NCI-H1105 treated with DMSO at 0.1 percent for 48 hours (cell line): ENCODE measurements at regions not wholly inside any gene's neighbourhood (a gene's known extent, or its start where the extent isn't known, plus 50 kb on each side); places are given as distances from the start of the nearest gene placed in this dataset.

Experiments
- DNase-seq: peaks from one replicate; lab custom pipeline; 2025; lab: John Stamatoyannopoulos, UW

DNA sequence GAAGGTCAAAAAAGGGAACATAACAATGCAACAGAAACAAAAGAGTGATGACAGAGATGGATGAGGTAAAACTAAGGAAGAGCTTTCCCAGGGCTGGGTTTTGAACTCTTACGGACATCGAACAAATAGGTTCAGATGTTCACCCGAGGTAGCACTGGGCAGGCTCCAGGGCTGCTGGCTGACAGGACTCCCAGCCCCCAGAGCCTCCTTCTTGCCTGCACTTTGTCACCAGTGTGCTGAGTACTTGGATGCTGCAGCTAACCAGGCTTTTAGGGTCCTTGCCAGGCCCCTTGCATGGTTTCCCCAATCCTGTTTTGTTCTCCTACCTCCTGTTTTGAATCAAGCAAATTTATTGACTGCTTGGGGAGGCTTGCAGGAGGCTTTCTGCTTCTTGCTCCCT lies 322.9 kb downstream of the DYSF start:
- DNase-seq: no peak

DNA sequence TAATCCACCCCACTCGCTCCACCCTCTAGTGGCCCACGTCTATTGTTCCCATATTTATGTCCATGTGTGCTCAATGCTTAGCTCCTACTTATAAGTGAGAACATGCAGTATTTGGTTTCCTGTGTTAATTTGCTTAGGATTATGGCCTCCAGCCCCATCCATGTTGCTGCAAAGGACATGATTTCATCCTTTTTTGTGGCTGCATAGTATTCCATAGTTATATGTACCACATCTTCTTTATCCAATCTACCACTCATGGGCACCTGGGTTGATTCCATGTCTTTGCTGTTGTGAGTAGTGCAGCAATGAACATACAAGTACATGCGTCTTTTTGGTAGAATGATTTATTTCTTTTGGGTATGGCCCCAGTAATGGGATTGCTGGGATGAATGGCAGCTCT lies 319.9 kb downstream of the DYSF start:
- no peak for DNase-seq

DNA sequence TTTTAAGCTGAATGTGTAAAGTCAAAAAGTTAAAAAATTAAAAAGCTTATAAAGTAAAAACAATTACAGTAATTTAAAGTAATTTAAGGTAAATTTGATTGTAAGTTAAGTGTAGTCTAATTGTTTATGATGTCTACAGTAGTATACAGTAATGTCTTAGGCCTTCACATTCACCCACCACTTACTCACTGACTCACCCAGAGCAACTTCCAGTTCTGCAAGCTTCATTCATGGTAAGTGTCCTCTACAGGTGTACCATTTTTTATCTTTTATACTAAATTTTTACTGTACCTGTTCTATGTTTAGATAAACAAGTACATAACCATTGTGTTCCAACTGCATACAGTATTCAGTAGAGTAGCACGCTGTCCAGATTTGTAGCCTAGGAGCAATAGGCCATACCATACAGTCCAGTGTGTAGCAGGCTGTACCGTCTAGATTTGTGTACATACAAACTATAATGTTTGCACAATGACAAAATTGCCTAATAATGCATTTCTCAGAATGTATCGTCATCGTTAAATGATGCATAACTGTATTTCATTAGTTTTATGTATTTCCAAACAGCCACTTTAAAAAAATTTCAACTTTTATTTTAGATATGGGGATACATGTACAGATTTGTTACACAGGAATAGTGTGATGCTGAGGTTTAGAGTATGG lies 319.3 kb downstream of the DYSF start:
- no peak for DNase-seq

DNA sequence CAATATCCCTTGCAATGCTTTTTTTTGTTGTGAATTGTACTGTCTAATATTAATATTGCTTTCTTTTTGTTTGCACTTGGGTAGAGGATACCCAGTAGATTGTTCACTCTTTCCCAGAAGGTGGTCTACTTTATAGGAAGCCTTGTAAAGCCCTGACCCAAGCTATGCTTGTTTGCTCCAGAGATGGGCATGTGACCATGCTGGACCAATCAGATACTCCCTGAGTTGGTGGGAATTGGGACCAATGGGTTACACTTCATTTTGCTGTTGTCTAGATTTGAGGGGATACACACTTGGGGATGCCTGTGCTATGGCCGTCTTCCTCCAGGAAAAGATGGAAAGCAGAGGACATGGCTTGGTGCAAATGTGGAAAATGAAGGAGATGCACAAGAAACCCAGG lies 314.3 kb downstream of the DYSF start:
- DNase-seq: no peak

DNA sequence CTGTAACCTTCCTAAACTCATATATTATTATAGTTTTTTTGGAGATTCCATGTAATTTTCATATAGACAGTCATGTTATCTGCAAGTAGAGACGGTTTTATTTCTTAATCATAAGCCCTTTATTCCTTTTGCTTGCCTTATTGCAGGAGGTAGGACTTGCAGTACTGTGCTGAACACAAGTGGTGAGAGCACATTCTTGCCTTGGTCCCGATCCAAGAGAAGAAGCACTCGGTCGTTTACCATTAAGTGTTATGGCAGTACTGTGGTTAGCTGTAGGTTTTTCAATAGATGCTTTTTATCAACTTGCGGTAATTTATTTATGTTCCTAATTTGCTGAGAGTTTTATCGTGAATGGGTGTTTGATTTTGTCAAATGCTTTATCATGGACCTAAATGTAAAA lies 305.7 kb downstream of the DYSF start:
- DNase-seq: no peak

DNA sequence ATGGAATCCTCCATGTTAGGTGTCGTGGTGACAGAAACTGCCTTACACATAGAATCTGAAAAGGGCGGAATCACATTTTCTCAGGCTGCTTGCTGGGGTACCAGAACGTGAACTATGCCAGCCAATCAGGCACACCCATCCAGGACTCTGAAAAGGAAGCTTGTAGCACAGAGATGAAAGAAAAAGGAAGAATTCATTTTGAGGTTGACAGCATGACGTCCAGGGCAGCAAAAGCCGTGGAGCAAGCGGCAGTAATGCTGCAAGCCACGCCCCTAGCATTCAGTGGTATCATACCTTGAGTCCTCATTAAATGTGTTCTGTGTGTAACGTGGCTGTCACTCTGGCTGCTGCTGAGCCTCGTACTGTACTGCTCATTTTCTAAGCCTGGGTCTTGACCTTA lies 304.0 kb downstream of the DYSF start:
- no peak for DNase-seq

DNA sequence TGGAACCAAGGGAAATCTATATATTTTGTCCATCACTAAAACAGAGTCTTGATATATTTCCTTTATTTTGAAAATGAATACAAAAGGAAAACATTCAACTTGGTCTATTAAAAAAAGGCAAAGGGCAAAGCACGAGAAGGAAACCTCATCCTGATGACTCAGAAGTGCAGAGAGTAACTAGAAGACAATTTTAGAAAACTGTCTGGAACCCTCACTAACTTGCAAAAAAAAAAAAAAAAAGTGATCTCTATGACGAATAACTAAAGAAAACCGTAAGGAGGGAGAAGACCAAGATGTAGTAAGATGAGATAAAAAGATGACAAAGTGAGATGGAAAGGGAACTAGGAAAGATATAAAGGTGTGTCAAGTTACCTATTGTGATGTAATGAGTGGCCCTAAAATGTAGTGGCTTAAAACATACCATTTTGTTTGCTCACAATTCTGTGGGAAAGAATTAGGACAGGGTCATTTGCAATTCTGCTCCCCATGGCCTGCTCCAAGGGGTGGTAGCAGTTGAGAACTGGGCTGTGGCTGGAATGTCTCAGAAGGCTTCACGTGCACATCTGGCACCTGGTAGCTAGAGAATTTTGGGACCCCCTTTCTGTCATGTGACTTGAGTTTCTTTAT lies 303.0 kb downstream of the DYSF start:
- DNase-seq: no peak

DNA sequence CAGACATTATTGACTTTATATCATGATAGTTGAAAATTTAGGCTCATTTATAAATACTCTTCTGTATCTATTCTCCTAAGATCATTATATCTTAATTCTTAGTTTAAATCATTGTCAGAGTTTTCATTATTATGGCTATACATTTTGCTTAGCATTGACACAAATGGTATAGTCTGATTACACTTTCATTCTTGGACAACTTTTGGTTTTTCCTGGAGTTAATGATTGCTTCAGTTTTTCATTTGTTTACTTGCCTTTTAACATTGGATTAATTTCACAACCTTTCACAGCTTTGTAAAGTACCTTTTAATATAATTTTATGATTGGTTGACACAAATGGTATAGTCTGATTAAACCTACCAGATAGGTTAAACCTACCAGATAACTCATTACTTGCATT lies 298.2 kb downstream of the DYSF start:
- no peak for DNase-seq

DNA sequence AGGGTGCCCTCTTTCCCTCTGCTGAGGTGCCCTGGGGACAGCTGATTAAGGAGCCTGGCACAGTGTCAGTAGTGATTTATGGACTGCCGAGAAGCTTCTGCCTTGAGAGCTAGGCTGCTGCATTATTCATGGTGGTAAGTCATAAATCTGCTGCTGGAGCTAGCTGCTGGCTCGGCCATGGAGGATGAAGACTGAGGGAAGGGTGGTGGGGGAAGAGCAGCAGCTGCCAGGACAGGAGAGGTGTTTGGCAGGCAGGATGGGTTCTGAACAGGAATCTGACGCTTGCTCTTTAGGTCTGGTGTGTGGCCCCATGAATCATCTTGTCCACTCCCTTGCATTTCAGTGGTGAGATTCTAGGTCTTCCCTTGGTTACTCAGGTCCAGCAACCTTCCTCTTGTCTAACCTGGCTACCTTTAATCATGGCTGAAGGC lies 296.3 kb downstream of the DYSF start:
- DNase-seq: no peak

DNA sequence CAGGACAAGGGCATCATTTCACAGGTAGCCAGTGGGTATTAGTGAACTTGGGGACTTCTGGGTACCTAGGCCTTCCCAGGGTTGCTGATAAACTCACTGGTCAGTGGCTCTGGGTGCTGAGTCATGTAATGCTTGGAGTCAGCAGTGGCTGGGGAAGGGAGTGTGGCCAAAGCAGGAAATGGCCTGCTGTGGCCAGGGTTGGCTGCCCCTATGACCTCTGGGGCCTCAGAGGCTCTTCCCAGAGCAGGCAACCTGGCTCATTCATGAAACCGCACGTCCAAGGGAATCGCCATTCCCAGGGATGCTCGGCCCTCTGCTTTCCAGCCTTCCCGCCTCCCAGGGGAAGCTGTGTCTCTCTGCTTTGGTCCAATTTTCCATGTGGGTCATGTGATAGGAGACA lies 294.9 kb downstream of the DYSF start:
- DNase-seq: no peak

DNA sequence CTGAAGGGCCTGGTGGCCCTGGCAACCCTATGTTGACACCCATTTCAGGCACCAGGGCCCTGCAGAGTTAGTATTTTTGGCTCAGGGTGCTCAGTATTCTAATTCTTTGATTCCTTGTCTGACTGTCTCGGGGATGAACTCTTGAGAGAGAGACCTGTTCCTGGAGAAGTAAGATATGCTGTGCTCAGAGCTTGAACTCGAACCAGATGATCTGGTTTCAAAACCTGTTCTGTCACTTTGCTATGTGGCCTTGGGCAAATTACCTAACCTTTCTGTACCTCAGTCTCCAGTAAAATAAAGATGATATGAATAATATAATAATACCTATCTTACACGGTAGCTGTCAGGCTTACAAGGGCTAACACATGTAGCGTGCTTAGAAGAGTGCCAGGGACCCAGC lies 294.2 kb downstream of the DYSF start:
- no peak for DNase-seq

DNA sequence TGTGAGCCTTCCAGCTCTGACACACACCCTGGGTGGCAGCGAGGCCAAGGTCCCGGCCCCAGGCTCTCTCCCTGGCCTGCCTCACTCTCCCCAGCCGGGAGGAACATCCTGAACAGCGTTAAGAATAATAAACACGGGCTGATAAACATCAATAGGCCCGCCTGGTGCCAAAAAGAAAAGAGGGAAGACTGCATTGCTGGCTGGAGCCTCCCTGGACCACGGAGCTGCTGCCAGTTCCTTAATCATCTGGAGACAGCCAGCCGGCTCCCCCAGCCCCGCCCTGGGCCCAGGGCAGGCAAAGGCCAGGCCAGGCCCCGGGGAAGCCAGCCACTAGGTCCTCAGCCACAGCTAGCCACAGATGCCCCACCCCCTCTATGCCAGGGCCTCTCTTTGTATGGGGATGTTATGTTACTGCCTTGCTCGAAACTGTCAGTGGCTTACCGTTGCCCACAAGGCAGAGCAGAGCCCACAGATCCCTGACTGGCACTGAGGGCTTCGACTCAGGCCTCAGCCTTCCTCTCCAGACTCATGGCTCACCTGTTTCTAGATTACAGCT lies 293.7 kb downstream of the DYSF start:
- no peak for DNase-seq

DNA sequence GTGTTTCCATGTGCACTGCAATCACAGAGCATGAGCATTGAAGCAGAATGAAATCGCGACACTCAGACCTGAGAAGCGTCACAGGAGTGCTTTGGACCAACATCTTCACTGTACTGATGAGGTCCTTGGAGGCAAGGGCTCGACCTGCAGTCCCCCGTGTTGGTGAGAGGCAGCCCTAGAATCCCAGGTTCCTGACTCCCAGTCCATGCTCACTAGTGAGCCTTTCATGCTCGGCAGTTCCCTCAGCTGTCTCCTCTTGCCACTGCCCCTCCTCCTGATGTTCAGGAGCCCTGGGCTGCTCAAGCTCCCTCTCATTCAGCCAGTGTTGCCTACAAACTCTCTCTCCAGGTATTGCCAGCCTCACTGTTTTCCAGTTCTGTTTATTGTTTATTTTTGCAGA lies 291.4 kb downstream of the DYSF start:
- DNase-seq: no peak

DNA sequence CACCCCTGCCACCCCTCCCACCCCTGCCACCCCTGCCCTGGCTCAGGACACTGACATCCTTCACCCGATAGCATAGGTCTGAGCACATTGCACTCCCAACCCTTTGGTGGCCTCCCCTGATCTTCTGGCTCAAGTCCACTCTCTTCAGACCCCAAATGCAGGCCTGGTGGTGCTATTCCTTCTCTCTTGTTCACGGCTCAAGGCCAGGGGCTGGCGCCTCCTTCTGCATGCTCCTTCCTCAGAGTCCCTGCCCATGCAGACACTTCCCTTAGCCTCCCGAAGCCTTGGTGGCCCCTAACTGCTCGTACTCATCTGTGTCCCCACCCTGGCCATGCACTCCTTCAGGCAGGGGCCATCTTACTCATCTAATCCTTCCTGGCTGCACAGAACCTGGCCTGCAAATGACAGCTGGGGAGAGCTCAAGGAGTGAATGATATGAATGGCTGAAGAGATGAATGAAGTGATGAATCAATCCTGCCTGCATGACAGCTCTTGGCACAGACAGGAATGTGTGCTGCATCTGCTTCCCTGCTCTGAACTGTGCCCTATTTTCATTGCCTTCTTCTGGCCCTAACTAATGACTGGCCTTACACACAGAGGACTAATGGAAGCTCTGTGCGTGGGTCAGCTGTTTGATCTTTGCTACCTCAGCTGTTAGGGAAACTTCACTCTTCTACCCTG lies 290.8 kb downstream of the DYSF start:
- DNase-seq: no peak

DNA sequence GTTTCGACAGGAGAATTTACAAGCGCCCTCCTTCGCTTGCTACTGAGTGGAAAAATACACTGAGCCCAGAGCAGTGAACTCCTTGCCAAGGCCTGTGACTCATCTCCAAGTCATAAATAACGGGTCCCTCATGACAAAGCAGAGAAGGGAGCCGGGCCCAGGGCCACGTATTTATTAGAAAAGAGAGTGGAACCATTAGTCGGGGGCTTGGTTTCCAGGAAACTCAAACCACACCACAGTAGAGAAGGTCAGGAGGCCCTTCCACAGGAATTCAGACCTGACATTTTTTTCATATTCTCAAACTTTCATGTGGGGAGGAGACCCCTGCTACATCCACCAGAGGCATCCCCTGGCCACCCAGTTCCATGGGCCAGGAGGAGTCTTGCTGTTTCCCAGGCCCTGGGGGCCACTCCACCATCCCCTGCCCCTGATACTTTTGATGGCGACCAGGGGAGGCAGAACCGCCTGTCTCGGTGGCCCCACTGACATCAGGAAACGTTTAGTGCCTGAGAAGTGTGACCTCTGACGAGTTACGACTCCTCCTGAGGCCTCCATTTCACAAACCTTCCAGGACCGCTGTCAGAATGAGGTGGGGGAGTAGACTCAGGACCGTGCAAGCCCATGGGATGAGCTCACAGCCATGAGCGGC lies 289.7 kb downstream of the DYSF start:
- DNase-seq: no peak

DNA sequence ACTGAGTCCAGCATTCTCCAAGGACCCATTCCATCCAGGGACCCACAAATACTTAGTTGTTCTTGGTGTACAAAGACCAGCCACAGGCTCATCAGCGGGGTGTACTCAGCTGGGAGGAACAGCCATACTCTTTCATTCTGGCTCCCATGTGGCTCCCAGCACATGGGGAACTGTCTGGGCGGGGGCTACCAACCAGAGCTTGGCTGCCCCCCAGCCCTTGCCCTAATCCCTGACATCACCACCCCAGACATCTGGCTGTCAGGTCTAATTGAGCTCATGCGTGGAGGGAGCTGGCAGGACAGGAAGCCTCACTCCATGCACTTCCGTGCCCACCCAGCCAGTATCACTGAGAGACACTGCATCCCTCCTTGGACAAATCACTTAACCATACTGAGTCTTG lies 283.6 kb downstream of the DYSF start:
- no peak for DNase-seq

DNA sequence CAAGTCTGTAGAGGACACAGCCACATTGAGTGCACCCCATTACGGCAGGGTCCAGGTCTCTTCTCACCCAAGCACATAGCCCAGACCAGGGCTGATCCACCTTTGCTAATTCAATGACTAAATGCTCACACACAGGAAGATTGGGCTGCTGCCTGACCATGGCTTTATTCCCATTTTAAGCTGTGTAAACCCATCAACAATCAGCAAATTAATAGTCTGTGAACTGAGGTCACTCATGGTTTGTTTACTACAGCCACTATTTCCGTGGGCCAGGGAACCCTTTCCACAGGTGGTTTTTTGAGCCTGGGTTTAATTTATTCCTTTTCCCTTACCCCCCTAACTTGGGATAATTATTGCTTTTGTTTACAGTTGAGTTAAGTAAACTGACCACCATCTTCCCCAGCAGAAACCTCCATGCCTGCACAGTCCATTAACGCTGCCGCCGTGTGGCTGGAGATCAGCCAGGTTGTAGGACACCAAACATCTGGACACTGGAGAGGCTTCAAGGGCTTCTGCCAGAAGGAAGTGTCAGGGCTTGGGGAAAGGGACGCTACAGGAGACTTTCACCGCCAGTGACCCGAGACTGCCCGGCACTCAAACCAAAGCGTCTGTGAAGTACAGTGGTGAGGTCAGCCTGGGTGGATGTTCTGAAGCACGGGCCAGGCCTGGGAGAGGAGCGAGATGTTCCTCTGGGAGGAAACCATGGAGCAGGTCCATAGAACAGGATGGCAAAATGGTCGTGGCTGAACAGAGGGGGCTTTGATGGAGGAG lies 282.9 kb downstream of the DYSF start:
- no peak for DNase-seq
